HG02678 (cell line): ENCODE measurements at regions not wholly inside any gene's neighbourhood (a gene's known extent, or its start where the extent isn't known, plus 50 kb on each side); places are given as distances from the start of the nearest gene placed in this dataset.
A peak's percentile ranks its signal among the peaks of the same experiment; 100 is the strongest.

Experiments
- ATAC-seq: cut with Tn5 transposase; IDR thresholded peaks from one replicate; pipeline ENCODE4 v1.9.1; 2021; ENCODE audit warnings: mild to moderate bottlenecking, moderate library complexity; ENCODE audit not compliant: unreplicated experiment

GRCh38 chr7:88442413-88442812 lies 135.7 kb upstream of the STEAP4 start:
- ATAC-seq, result no peak

GRCh38 chr7:88437132-88437531 lies 130.4 kb upstream of the STEAP4 start:
- ATAC-seq, result peak; percentile 52

- no peak for ATAC-seq
Measured at GRCh38 chr7:88432301-88432700, 125.6 kb upstream of the STEAP4 start.

- no peak for ATAC-seq
Measured at GRCh38 chr7:88431882-88432281, 125.2 kb upstream of the STEAP4 start.

GRCh38 chr7:88429382-88429781 lies 122.7 kb upstream of the STEAP4 start:
- no peak for ATAC-seq

- ATAC-seq, result no peak
Measured at GRCh38 chr7:88402529-88402928, 95.8 kb upstream of the STEAP4 start.

- peak; percentile 36 for ATAC-seq
Measured at GRCh38 chr7:88401009-88401623, 94.4 kb upstream of the STEAP4 start.

GRCh38 chr7:88399696-88400240 lies 93.1 kb upstream of the STEAP4 start:
- no peak for ATAC-seq

- no peak for ATAC-seq
Measured at GRCh38 chr7:88399036-88399435, 92.3 kb upstream of the STEAP4 start.

- ATAC-seq, result no peak
Measured at GRCh38 chr7:88398459-88398858, 91.8 kb upstream of the STEAP4 start.

- peak; percentile 52 for ATAC-seq
Measured at GRCh38 chr7:88396948-88397322, 90.2 kb upstream of the STEAP4 start.

GRCh38 chr7:88396295-88396947 lies 89.7 kb upstream of the STEAP4 start:
- peak; percentile 70 for ATAC-seq

- ATAC-seq, result no peak
Measured at GRCh38 chr7:88395715-88396114, 89.0 kb upstream of the STEAP4 start.

GRCh38 chr7:88391247-88391646 lies 84.6 kb upstream of the STEAP4 start:
- ATAC-seq, result no peak

GRCh38 chr7:88387368-88387767 lies 80.7 kb upstream of the STEAP4 start:
- no peak for ATAC-seq

- ATAC-seq, result no peak
Measured at GRCh38 chr7:88386665-88387156, 80.0 kb upstream of the STEAP4 start.

- no peak for ATAC-seq
Measured at GRCh38 chr7:88377434-88377833, 70.7 kb upstream of the STEAP4 start.

GRCh38 chr7:88368686-88369085 lies 62.0 kb upstream of the STEAP4 start:
- ATAC-seq, result no peak

- no peak for ATAC-seq
Measured at GRCh38 chr7:88366845-88367244, 60.2 kb upstream of the STEAP4 start.

- ATAC-seq, result no peak
Measured at GRCh38 chr7:88363869-88364268, 57.2 kb upstream of the STEAP4 start.

- no peak for ATAC-seq
Measured at GRCh38 chr7:88363249-88363648, 56.6 kb upstream of the STEAP4 start.

GRCh38 chr7:88361357-88361756 lies 54.7 kb upstream of the STEAP4 start:
- ATAC-seq, result no peak
